ENCODE measurements at regions not wholly inside any gene's neighbourhood (a gene's known extent, or its start where the extent isn't known, plus 50 kb on each side); places are given as distances from the start of the nearest gene placed in this dataset.
"Not testable (repeated sequence)": the region's sequence is repeated elsewhere in the genome, so short reads cannot be mapped to it uniquely, and the experiment has no call there.

DNA sequence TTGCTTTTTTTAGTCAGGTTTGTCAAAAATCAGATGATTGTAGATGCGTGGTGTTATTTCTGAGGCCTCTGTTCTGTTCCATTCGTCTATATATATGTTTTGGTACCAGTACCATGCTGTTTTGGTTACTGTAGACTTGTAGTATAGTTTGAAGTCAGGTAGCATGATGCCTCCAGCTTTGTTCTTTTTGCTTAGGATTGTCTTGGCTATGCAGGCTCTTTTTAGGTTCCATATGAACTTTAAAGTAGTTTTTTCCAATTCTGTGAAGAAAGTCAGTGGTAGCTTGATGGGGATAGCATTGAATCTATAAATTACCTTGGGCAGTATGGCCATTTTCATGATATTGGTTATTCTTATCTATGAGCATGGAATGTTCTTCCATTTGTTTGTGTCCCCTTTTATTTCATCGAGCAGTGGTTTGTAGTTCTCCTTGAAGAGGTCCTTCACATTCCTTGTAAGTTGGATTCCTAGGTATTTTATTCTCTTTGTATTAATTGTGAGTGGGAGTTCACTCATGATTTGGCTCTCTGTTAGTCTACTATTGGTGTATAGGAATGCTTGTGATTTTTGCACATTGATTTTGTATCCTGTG, 70.1 kb upstream of the TOP3B start:
- not testable (repeated sequence) for TF ChIP-seq POLR2AphosphoS5, EP300, POLR2A (IDR thresholded peaks at IDR 0.05)
- TF ChIP-seq, protein P1, sequence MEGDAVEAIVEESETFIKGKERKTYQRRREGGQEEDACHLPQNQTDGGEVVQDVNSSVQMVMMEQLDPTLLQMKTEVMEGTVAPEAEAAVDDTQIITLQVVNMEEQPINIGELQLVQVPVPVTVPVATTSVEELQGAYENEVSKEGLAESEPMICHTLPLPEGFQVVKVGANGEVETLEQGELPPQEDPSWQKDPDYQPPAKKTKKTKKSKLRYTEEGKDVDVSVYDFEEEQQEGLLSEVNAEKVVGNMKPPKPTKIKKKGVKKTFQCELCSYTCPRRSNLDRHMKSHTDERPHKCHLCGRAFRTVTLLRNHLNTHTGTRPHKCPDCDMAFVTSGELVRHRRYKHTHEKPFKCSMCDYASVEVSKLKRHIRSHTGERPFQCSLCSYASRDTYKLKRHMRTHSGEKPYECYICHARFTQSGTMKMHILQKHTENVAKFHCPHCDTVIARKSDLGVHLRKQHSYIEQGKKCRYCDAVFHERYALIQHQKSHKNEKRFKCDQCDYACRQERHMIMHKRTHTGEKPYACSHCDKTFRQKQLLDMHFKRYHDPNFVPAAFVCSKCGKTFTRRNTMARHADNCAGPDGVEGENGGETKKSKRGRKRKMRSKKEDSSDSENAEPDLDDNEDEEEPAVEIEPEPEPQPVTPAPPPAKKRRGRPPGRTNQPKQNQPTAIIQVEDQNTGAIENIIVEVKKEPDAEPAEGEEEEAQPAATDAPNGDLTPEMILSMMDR (IDR thresholded peaks at IDR 0.05) = not testable (repeated sequence)

Measured in sigmoid colon (tissue), 4 donors.